ENCODE measurements at regions not wholly inside any gene's neighbourhood (a gene's known extent, or its start where the extent isn't known, plus 50 kb on each side); places are given as distances from the start of the nearest gene placed in this dataset.
A peak's percentile ranks its signal among the peaks of the same experiment; 100 is the strongest.

GRCh38 chr1:69315823-69316222 is 251.9 kb upstream of the LRRC7 start:
- no peaks in the 10 kb centered on the region for H3K9me2 ChIP-seq
- H3K27me3 ChIP-seq (ENCODE audit: insufficient read depth) = no peaks in the 10 kb centered on the region
- no peaks in the 10 kb centered on the region for H3F3A ChIP-seq (replicated peaks; ENCODE audit: insufficient read depth)
- ChIA-PET CTCF (no interaction called here), POLR2A (no interaction called here)
- H4K20me1 ChIP-seq (ENCODE audit: insufficient read depth) = no peaks in the 10 kb centered on the region
- H3K4me1 ChIP-seq (ENCODE audit: control insufficient read depth in 1 of 2, insufficient read depth in 2 of 2, low read depth in 1 of 2, low read length in 1 of 2) = peaks cover 0 to 17% of the 10 kb centered on the region in 2 experiments; a peak in 1 of 4 replicates
- H3K9ac ChIP-seq = no peak overlapping the region
- peak overlapping the region in 1 of 2 experiments; percentile 50; a peak in 1 of 4 replicates for H3K27ac ChIP-seq (ENCODE audit: low read depth in 2 of 2, low read length in 1 of 2)
- no peak overlapping the region for H3K4me2 ChIP-seq
- no peak overlapping the region for H3K4me3 ChIP-seq (ENCODE audit: low read depth in 2 of 2, low read length in 1 of 2)
- no peak overlapping the region for H2AFZ ChIP-seq (ENCODE audit: low read depth)
- H3K9me3 ChIP-seq = no peaks in the 10 kb centered on the region
- H3K36me3 ChIP-seq (replicated peaks in 1 of 2; ENCODE audit: control insufficient read depth in 1 of 2, insufficient read depth in 2 of 2, low read length in 1 of 2) = no peaks in the 10 kb centered on the region
- TF ChIP-seq CTCF (IDR thresholded peaks at IDR 0.05) (no peak), EP300 (IDR thresholded peaks at IDR 0.05; ENCODE audit: borderline replicate concordance in 1 of 2, low read depth in 1 of 2, low read length in 1 of 2) (peak in 1 of 2 experiments; percentile 77; a peak in 2 of 4 replicates), GABPA (IDR thresholded peaks at IDR 0.05; ENCODE audit: low read depth) (no peak), EZH2phosphoT487 (IDR thresholded peaks at IDR 0.05; ENCODE audit: borderline replicate concordance, low read depth) (no peak), SMC3 (IDR thresholded peaks at IDR 0.05; ENCODE audit: low read depth, low read length) (no peak), NRF1 (IDR thresholded peaks at IDR 0.05; ENCODE audit: low read depth, low read length) (no peak), MXI1 (IDR thresholded peaks at IDR 0.05; ENCODE audit: low read depth, low read length) (peak; percentile 94), USF1 (IDR thresholded peaks at IDR 0.05; ENCODE audit: borderline replicate concordance, low read depth) (no peak), NFIC (IDR thresholded peaks at IDR 0.05; ENCODE audit: borderline replicate concordance) (no peak), TEAD4 (IDR thresholded peaks at IDR 0.05; ENCODE audit: borderline replicate concordance, insufficient read depth) (no peak), MAX (IDR thresholded peaks at IDR 0.05; ENCODE audit: low read depth) (no peak), CHD2 (IDR thresholded peaks at IDR 0.05; ENCODE audit: low read length, partially characterized antibody) (no peak), TCF12 (IDR thresholded peaks at IDR 0.05) (no peak), FOXJ3 (CRISPR knock-in tag; IDR thresholded peaks at IDR 0.05) (peak; percentile 89), GATA2 (CRISPR knock-in tag; IDR thresholded peaks at IDR 0.05) (peak; percentile 66)
- peak; percentile 50 for DNase-seq
- H3K79me2 ChIP-seq (ENCODE audit: insufficient read depth) = no peaks in the 10 kb centered on the region

GRCh38 chr1:69319287-69319686 is 248.4 kb upstream of the LRRC7 start:
- 50% methylated on average over 5 of the region's 5 CpGs for WGBS (ENCODE audit: low lambda C conversion rate)
- H3K27me3 ChIP-seq (ENCODE audit: insufficient read depth) = no peaks in the 10 kb centered on the region
- CTCF ChIA-PET = no interaction called here

More at GRCh38 chr1:69319287-69319686, 248.4 kb upstream of the LRRC7 start:
- no peaks in the 10 kb centered on the region for H3K9me3 ChIP-seq
- H3K4me3 ChIP-seq (ENCODE audit: low read depth in 2 of 2, low read length in 1 of 2) = no peak overlapping the region
- TF ChIP-seq CTCF (IDR thresholded peaks at IDR 0.05) (no peak), TAF1 (IDR thresholded peaks at IDR 0.05; ENCODE audit: borderline replicate concordance, low read depth, low read length) (no peak), USF2 (IDR thresholded peaks at IDR 0.05; ENCODE audit: borderline replicate concordance, low read depth, low read length) (no peak)
- DNase-seq = no peak
- no peak overlapping the region for H2AFZ ChIP-seq (ENCODE audit: low read depth)
- no peaks in the 10 kb centered on the region for H3F3A ChIP-seq (replicated peaks; ENCODE audit: insufficient read depth)
- H3K9ac ChIP-seq = no peak overlapping the region
- no peaks in the 10 kb centered on the region for H3K36me3 ChIP-seq (replicated peaks in 1 of 2; ENCODE audit: control insufficient read depth in 1 of 2, insufficient read depth in 2 of 2, low read length in 1 of 2)
- no peaks in the 10 kb centered on the region for H3K79me2 ChIP-seq (ENCODE audit: insufficient read depth)
- H3K9me2 ChIP-seq = no peaks in the 10 kb centered on the region
- peaks cover 0 to 17% of the 10 kb centered on the region in 2 experiments; a peak in 1 of 4 replicates for H3K4me1 ChIP-seq (ENCODE audit: control insufficient read depth in 1 of 2, insufficient read depth in 2 of 2, low read depth in 1 of 2, low read length in 1 of 2)
- POLR2A ChIA-PET = no interaction called here
- H4K20me1 ChIP-seq (ENCODE audit: insufficient read depth) = no peaks in the 10 kb centered on the region
- H3K27ac ChIP-seq (ENCODE audit: low read depth in 2 of 2, low read length in 1 of 2) = no peak overlapping the region
- no peak overlapping the region for H3K4me2 ChIP-seq

All from SK-N-SH (cell line).